ENCODE measurements at regions not wholly inside any gene's neighbourhood (a gene's known extent, or its start where the extent isn't known, plus 50 kb on each side); places are given as distances from the start of the nearest gene placed in this dataset.

- H3K9me3 ChIP-seq (ENCODE audit: low read length) = no peaks in the 10 kb centered on the region
- no peak overlapping the region for H2AFZ ChIP-seq (ENCODE audit: low read depth, low read length)
- H3K36me3 ChIP-seq (ENCODE audit: insufficient read depth, low read length) = no peaks in the 10 kb centered on the region
- no peak overlapping the region for H3K4me3 ChIP-seq (ENCODE audit: low read length)
- peaks cover 9% of the 10 kb centered on the region for H3K4me1 ChIP-seq (ENCODE audit: insufficient read depth, low read length)
- H3K27me3 ChIP-seq (ENCODE audit: insufficient read depth, low read length) = no peaks in the 10 kb centered on the region
Measured at GRCh38 chr7:42345478-42346299, 108.7 kb upstream of the GLI3 start.

GRCh38 chr7:42344198-42344755, 107.3 kb upstream of the GLI3 start:
- Histone ChIP-seq H3K9me3 (ENCODE audit: low read length) (no peaks in the 10 kb centered on the region), H3K27me3 (ENCODE audit: insufficient read depth, low read length) (no peaks in the 10 kb centered on the region), H3K4me1 (ENCODE audit: insufficient read depth, low read length) (peaks cover 7% of the 10 kb centered on the region), H3K4me3 (ENCODE audit: low read length) (no peak overlapping the region), H3K36me3 (ENCODE audit: insufficient read depth, low read length) (no peaks in the 10 kb centered on the region), H2AFZ (ENCODE audit: low read depth, low read length) (no peak overlapping the region)

- Histone ChIP-seq H3K4me1 (ENCODE audit: insufficient read depth, low read length) (peaks cover 13% of the 10 kb centered on the region), H3K9me3 (ENCODE audit: low read length) (no peaks in the 10 kb centered on the region), H3K36me3 (ENCODE audit: insufficient read depth, low read length) (no peaks in the 10 kb centered on the region), H3K27me3 (ENCODE audit: insufficient read depth, low read length) (no peaks in the 10 kb centered on the region), H2AFZ (ENCODE audit: low read depth, low read length) (no peak overlapping the region), H3K4me3 (ENCODE audit: low read length) (no peak overlapping the region)
Measured at GRCh38 chr7:42342381-42342780, 105.4 kb upstream of the GLI3 start.

GRCh38 chr7:42340436-42340835, 103.4 kb upstream of the GLI3 start:
- no peaks in the 10 kb centered on the region for H3K9me3 ChIP-seq (ENCODE audit: low read length)
- no peaks in the 10 kb centered on the region for H3K36me3 ChIP-seq (ENCODE audit: insufficient read depth, low read length)
- peaks cover 11% of the 10 kb centered on the region for H3K4me1 ChIP-seq (ENCODE audit: insufficient read depth, low read length)
- no peak overlapping the region for H2AFZ ChIP-seq (ENCODE audit: low read depth, low read length)
- no peaks in the 10 kb centered on the region for H3K27me3 ChIP-seq (ENCODE audit: insufficient read depth, low read length)
- no peak overlapping the region for H3K4me3 ChIP-seq (ENCODE audit: low read length)

- no peaks in the 10 kb centered on the region for H3K9me3 ChIP-seq (ENCODE audit: low read length)
- H3K4me3 ChIP-seq (ENCODE audit: low read length) = no peak overlapping the region
- H3K36me3 ChIP-seq (ENCODE audit: insufficient read depth, low read length) = no peaks in the 10 kb centered on the region
- H2AFZ ChIP-seq (ENCODE audit: low read depth, low read length) = peak overlapping the region; percentile 15
- H3K4me1 ChIP-seq (ENCODE audit: insufficient read depth, low read length) = peaks cover 11% of the 10 kb centered on the region
- H3K27me3 ChIP-seq (ENCODE audit: insufficient read depth, low read length) = no peaks in the 10 kb centered on the region
Measured at GRCh38 chr7:42338916-42339540, 102.0 kb upstream of the GLI3 start.

GRCh38 chr7:42338231-42338915, 101.4 kb upstream of the GLI3 start:
- Histone ChIP-seq H3K27me3 (ENCODE audit: insufficient read depth, low read length) (no peaks in the 10 kb centered on the region), H3K4me3 (ENCODE audit: low read length) (no peak overlapping the region), H3K9me3 (ENCODE audit: low read length) (no peaks in the 10 kb centered on the region), H2AFZ (ENCODE audit: low read depth, low read length) (peak overlapping the region; percentile 15), H3K36me3 (ENCODE audit: insufficient read depth, low read length) (no peaks in the 10 kb centered on the region), H3K4me1 (ENCODE audit: insufficient read depth, low read length) (peaks cover 11% of the 10 kb centered on the region)

GRCh38 chr7:42337225-42337905, 100.4 kb upstream of the GLI3 start:
- H3K9me3 ChIP-seq (ENCODE audit: low read length) = peaks cover 2% of the 10 kb centered on the region
- no peak overlapping the region for H2AFZ ChIP-seq (ENCODE audit: low read depth, low read length)
- H3K27me3 ChIP-seq (ENCODE audit: insufficient read depth, low read length) = no peaks in the 10 kb centered on the region
- H3K4me3 ChIP-seq (ENCODE audit: low read length) = no peak overlapping the region
- peaks cover 11% of the 10 kb centered on the region for H3K4me1 ChIP-seq (ENCODE audit: insufficient read depth, low read length)
- no peaks in the 10 kb centered on the region for H3K36me3 ChIP-seq (ENCODE audit: insufficient read depth, low read length)

GRCh38 chr7:42332605-42333222, 95.7 kb upstream of the GLI3 start:
- H3K27me3 ChIP-seq (ENCODE audit: insufficient read depth, low read length) = no peaks in the 10 kb centered on the region
- no peak overlapping the region for H2AFZ ChIP-seq (ENCODE audit: low read depth, low read length)
- no peaks in the 10 kb centered on the region for H3K4me1 ChIP-seq (ENCODE audit: insufficient read depth, low read length)
- H3K36me3 ChIP-seq (ENCODE audit: insufficient read depth, low read length) = no peaks in the 10 kb centered on the region
- no peak overlapping the region for H3K4me3 ChIP-seq (ENCODE audit: low read length)
- peaks cover 2% of the 10 kb centered on the region for H3K9me3 ChIP-seq (ENCODE audit: low read length)

- no peaks in the 10 kb centered on the region for H3K36me3 ChIP-seq (ENCODE audit: insufficient read depth, low read length)
- H3K4me3 ChIP-seq (ENCODE audit: low read length) = no peak overlapping the region
- H2AFZ ChIP-seq (ENCODE audit: low read depth, low read length) = no peak overlapping the region
- H3K9me3 ChIP-seq (ENCODE audit: low read length) = no peaks in the 10 kb centered on the region
- no peaks in the 10 kb centered on the region for H3K27me3 ChIP-seq (ENCODE audit: insufficient read depth, low read length)
- H3K4me1 ChIP-seq (ENCODE audit: insufficient read depth, low read length) = peaks cover 12% of the 10 kb centered on the region
Measured at GRCh38 chr7:42319631-42320030, 82.6 kb upstream of the GLI3 start.

- H3K4me1 ChIP-seq (ENCODE audit: insufficient read depth, low read length) = peaks cover 12% of the 10 kb centered on the region
- no peaks in the 10 kb centered on the region for H3K27me3 ChIP-seq (ENCODE audit: insufficient read depth, low read length)
- no peaks in the 10 kb centered on the region for H3K36me3 ChIP-seq (ENCODE audit: insufficient read depth, low read length)
- no peak overlapping the region for H3K4me3 ChIP-seq (ENCODE audit: low read length)
- no peaks in the 10 kb centered on the region for H3K9me3 ChIP-seq (ENCODE audit: low read length)
- no peak overlapping the region for H2AFZ ChIP-seq (ENCODE audit: low read depth, low read length)
Measured at GRCh38 chr7:42315631-42316030, 78.6 kb upstream of the GLI3 start.

- H3K9me3 ChIP-seq (ENCODE audit: low read length) = no peaks in the 10 kb centered on the region
- no peak overlapping the region for H2AFZ ChIP-seq (ENCODE audit: low read depth, low read length)
- no peak overlapping the region for H3K4me3 ChIP-seq (ENCODE audit: low read length)
- H3K4me1 ChIP-seq (ENCODE audit: insufficient read depth, low read length) = peaks cover 12% of the 10 kb centered on the region
- no peaks in the 10 kb centered on the region for H3K36me3 ChIP-seq (ENCODE audit: insufficient read depth, low read length)
- H3K27me3 ChIP-seq (ENCODE audit: insufficient read depth, low read length) = no peaks in the 10 kb centered on the region
Measured at GRCh38 chr7:42315103-42315502, 78.1 kb upstream of the GLI3 start.

- H3K36me3 ChIP-seq (ENCODE audit: insufficient read depth, low read length) = no peaks in the 10 kb centered on the region
- no peak overlapping the region for H2AFZ ChIP-seq (ENCODE audit: low read depth, low read length)
- H3K27me3 ChIP-seq (ENCODE audit: insufficient read depth, low read length) = no peaks in the 10 kb centered on the region
- H3K9me3 ChIP-seq (ENCODE audit: low read length) = no peaks in the 10 kb centered on the region
- H3K4me3 ChIP-seq (ENCODE audit: low read length) = no peak overlapping the region
- H3K4me1 ChIP-seq (ENCODE audit: insufficient read depth, low read length) = peaks cover 12% of the 10 kb centered on the region
Measured at GRCh38 chr7:42314696-42315095, 77.7 kb upstream of the GLI3 start.
